B cell (primary cell): ENCODE measurements at regions not wholly inside any gene's neighbourhood (a gene's known extent, or its start where the extent isn't known, plus 50 kb on each side); places are given as distances from the start of the nearest gene placed in this dataset.

ENCODE experiments used
- ATAC-seq: fragments of 200-7000 bp; cut with Tn5 transposase; one replicate; pipeline ENCODE4 v1.10.0; 2021; ENCODE audit warnings: low read depth, mild to moderate bottlenecking, moderate number of reproducible peaks, moderate library complexity
- CTCF ChIA-PET: fragments of 350-600 bp; sonication (Branson Sonifier 250); formaldehyde crosslinking; loops from one replicate; lab custom pipeline; 2021; ENCODE audit warnings: antibody characterized with exemption, inconsistent platforms; lab: Charles Lee
- POLR2A ChIA-PET: fragments of 350-600 bp; sonication (Branson Sonifier 250); formaldehyde crosslinking; loops from one replicate; lab custom pipeline; 2021; ENCODE audit warnings: antibody characterized with exemption; lab: Charles Lee
- DNase-seq: peaks from one replicate; pipeline ENCODE4 v3.0.0; 2013
- H2AFZ ChIP-seq: 2 replicates; pipeline ENCODE4 v1.6.1; 2012; ENCODE audit warnings: mild to moderate bottlenecking, low read depth, low read length; ENCODE audit not compliant: insufficient read depth, poor library complexity, severe bottlenecking
- H3K27ac ChIP-seq, 2 donors: 1 replicate in 1 of 2; 2 replicates in 1 of 2; pipeline ENCODE4 v1.5.1; 2012 to 2013; ENCODE audit warnings: low read length in 2 of 2, mild to moderate bottlenecking in 2 of 2, moderate library complexity in 1 of 2
- H3K27me3 ChIP-seq, 4 experiments: fragments of 200-600 bp in 1 of 4; sonication (generic) in 1 of 4; replicated peaks in 1 of 4; 1 replicate in 2 of 4; 2 replicates in 2 of 4; pipeline versions ENCODE4 v1.6.1 to v1.7.0; 2013 to 2016; ENCODE audit warnings: low read length in 3 of 4, mild to moderate bottlenecking in 2 of 4, mixed read lengths in 1 of 4, moderate library complexity in 1 of 4; ENCODE audit not compliant: insufficient read depth in 4 of 4, control insufficient read depth in 3 of 4; ENCODE audit errors: control extremely low read depth in 1 of 4
- H3K36me3 ChIP-seq, 2 experiments: replicated peaks in 1 of 2; 1 replicate in 1 of 2; 2 replicates in 1 of 2; pipeline versions ENCODE4 v1.6.1 to v1.7.1; 2013; ENCODE audit warnings: low read length in 1 of 2; ENCODE audit not compliant: insufficient read depth in 2 of 2, control insufficient read depth in 1 of 2; ENCODE audit errors: control extremely low read depth in 1 of 2, extremely low read depth in 1 of 2
- H3K4me1 ChIP-seq, 2 donors: fragments of 200-600 bp in 1 of 2; sonication (generic) in 1 of 2; 1 replicate in 1 of 2; 2 replicates in 1 of 2; pipeline versions ENCODE4 v1.5.1 to v1.6.1; 2013 to 2017; ENCODE audit warnings: low read length in 2 of 2; ENCODE audit not compliant: control insufficient read depth in 2 of 2, insufficient read depth in 2 of 2
- H3K4me2 ChIP-seq: replicated peaks from 2 replicates; pipeline ENCODE3; 2012; ENCODE audit warnings: mild to moderate bottlenecking, low read depth, low read length; ENCODE audit not compliant: poor library complexity, severe bottlenecking
- H3K4me3 ChIP-seq, 5 experiments: fragments of 200-600 bp in 1 of 5; sonication (generic) in 1 of 5; 1 replicate in 3 of 5; 2 replicates in 2 of 5; pipeline versions ENCODE4 v1.5.1 to v1.7.0; 2011 to 2016; ENCODE audit warnings: low read length in 4 of 5, mild to moderate bottlenecking in 4 of 5, low read depth in 2 of 5, control low read depth in 1 of 5, moderate library complexity in 1 of 5; ENCODE audit not compliant: insufficient read depth in 1 of 5; ENCODE audit errors: control extremely low read depth in 1 of 5, extremely low read depth in 1 of 5
- H3K79me2 ChIP-seq: fragments of 200-600 bp; sonication (generic); one replicate; pipeline ENCODE4 v1.6.0; 2016; ENCODE audit warnings: low read length; ENCODE audit not compliant: control insufficient read depth, insufficient read depth
- H3K9ac ChIP-seq: fragments of 200-600 bp; sonication (generic); 2 replicates; pipeline ENCODE4 v1.6.1; 2017; ENCODE audit warnings: mild to moderate bottlenecking, low read length, moderate library complexity
- H3K9me3 ChIP-seq, 3 donors: one replicate each; pipeline versions ENCODE4 v1.6.1 to v1.7.1; 2013; ENCODE audit warnings: low read length in 2 of 3; ENCODE audit not compliant: control insufficient read depth in 2 of 3, insufficient read depth in 1 of 3; ENCODE audit errors: control extremely low read depth in 1 of 3
- H4K20me1 ChIP-seq: 2 replicates; pipeline ENCODE4 v1.6.0; 2012; ENCODE audit warnings: mild to moderate bottlenecking, low read length; ENCODE audit not compliant: insufficient read depth, control insufficient read depth, poor library complexity, severe bottlenecking
- H3K27ac Mint-ChIP-seq: one replicate; pipeline ENCODE4 v1.8.0; 2021; ENCODE audit warnings: mixed read lengths
- H3K27me3 Mint-ChIP-seq: one replicate; pipeline ENCODE4 v1.8.0; 2021; ENCODE audit warnings: mixed read lengths
- H3K4me1 Mint-ChIP-seq: one replicate; pipeline ENCODE4 v1.8.0; 2021; ENCODE audit warnings: mixed read lengths
- H3K4me3 Mint-ChIP-seq: one replicate; pipeline ENCODE4 v1.8.0; 2021; ENCODE audit warnings: mixed read lengths
- H3K9me3 Mint-ChIP-seq: one replicate; pipeline ENCODE4 v1.8.0; 2022; ENCODE audit warnings: mixed read lengths; ENCODE audit not compliant: insufficient read depth
- EZH2 ChIP-seq: IDR thresholded peaks from 2 replicates; pipeline ENCODE4 v1.6.1; 2012; ENCODE audit warnings: borderline replicate concordance, low read depth, mild to moderate bottlenecking, moderate library complexity, low read length; ENCODE audit not compliant: insufficient read depth, poor library complexity, severe bottlenecking
- WGBS: methylation state at CpG from one replicate; pipeline ENCODE4 v1.1.5; 2013; ENCODE audit warnings: missing lambda C conversion rate; ENCODE audit not compliant: insufficient coverage; 5-methylcytosine and 5-hydroxymethylcytosine counted together
- intact Hi-C: fragments of 100-400 bp; cut with micrococcal nuclease; formaldehyde crosslinking; loops from one replicate; pipeline ENCODE4 v1.10.0; 2022
- TF ChIP-seq, protein P1 (sequence below): fragments of 200-600 bp; IDR thresholded peaks from one replicate; pipeline ENCODE4 v1.8.0; 2022; ENCODE audit warnings: antibody characterized with exemption, mild to moderate bottlenecking

DNA sequence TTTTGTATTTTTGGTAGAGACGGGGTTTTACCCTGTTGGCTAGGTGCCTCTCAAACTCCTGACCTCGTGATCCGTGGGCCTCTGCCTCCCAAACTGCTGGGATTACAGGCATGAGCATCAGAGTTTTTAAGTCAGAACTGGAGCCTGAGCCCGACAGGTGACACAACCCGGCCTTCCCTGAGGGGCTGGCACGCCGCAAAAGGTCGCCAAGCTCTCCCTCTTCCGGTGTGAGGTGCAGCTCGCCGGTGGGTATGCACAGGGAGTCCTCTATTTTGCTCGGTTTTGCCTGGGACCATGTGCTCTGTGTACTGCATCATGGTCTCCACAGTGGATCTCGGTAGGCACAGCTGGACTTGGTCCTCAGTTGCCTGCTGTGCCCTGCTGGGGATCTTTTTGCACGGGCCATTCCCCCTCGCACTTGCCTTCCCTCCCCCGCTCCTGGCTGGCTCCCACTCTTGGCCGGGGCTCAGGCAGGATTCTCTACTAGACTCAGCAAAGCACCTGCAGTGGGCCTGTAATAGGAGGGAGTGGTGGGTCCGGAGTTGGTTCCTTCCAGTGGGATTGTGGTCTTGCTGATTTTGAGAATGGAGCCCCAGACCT lies 101.2 kb upstream of the KLF13 start:
- POLR2A ChIA-PET = interaction anchor here (0.5 to 1.5 kb wide), 2 partner anchors 11 to 27 kb away, joined by 4 to 6 read pairs; no protein-coding TSS in a partner anchor
- no peak overlapping the region for H3K4me3 ChIP-seq

DNA sequence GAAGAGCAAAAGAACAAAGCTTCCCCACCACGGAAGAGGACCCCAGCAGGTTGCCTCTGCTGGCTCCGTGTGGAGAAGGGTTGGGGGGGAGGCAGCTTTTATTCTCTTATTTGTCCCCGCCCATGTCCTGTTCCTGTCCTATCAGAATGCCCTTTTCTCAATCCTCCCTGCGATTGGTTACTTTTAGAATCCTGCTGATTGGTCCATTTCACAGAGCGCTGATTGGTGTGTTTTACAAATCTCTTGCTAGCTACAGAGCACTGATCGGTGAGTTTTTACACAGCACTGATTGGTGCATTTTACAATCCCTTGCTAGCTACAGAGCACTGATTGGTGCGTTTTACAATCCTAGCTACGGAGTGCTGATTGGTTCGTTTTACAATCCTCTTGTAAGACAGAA lies 100.6 kb upstream of the KLF13 start:
- ATAC-seq (no peak), DNase-seq (no peak)
- POLR2A ChIA-PET = interaction anchor here (0.5 to 1.5 kb wide), 2 partner anchors 11 to 103 kb away, joined by 4 to 8 read pairs; no protein-coding TSS in a partner anchor
- WGBS = 97% methylated on average over 5 of the region's 9 CpGs
- CTCF ChIA-PET = interaction anchor here (1.0 to 8.2 kb wide), 5 partner anchors 11 to 214 kb away, joined by 3 to 60 read pairs (median 3); no protein-coding TSS in a partner anchor
- H3K27ac Mint-ChIP-seq = peak overlapping the region; percentile 72
- no peak for TF ChIP-seq EZH2
- TF ChIP-seq, protein P1, sequence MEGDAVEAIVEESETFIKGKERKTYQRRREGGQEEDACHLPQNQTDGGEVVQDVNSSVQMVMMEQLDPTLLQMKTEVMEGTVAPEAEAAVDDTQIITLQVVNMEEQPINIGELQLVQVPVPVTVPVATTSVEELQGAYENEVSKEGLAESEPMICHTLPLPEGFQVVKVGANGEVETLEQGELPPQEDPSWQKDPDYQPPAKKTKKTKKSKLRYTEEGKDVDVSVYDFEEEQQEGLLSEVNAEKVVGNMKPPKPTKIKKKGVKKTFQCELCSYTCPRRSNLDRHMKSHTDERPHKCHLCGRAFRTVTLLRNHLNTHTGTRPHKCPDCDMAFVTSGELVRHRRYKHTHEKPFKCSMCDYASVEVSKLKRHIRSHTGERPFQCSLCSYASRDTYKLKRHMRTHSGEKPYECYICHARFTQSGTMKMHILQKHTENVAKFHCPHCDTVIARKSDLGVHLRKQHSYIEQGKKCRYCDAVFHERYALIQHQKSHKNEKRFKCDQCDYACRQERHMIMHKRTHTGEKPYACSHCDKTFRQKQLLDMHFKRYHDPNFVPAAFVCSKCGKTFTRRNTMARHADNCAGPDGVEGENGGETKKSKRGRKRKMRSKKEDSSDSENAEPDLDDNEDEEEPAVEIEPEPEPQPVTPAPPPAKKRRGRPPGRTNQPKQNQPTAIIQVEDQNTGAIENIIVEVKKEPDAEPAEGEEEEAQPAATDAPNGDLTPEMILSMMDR = no peak
- peaks cover 78% of the 10 kb centered on the region for H3K4me1 Mint-ChIP-seq
- H3K4me3 ChIP-seq = no peak overlapping the region
- no peak overlapping the region for H3K4me3 Mint-ChIP-seq
- peak overlapping the region; percentile 23 for H3K4me2 ChIP-seq
- peaks cover 41% of the 10 kb centered on the region for H3K79me2 ChIP-seq
- intact Hi-C loops = loop anchor here (10.0 kb wide), 1 partner anchor 221 kb away; no protein-coding TSS in a partner anchor
- H3K4me1 ChIP-seq = peaks cover 79 to 87% of the 10 kb centered on the region in 2 donors
- H3K9me3 ChIP-seq = peaks cover 0 to 3% (median 0%) of the 10 kb centered on the region in 3 donors
- H3K27me3 Mint-ChIP-seq = no peaks in the 10 kb centered on the region
- no peaks in the 10 kb centered on the region for H3K9me3 Mint-ChIP-seq
- H4K20me1 ChIP-seq = peaks cover 5% of the 10 kb centered on the region
- no peak overlapping the region for H3K9ac ChIP-seq
- peaks cover 0 to 29% of the 10 kb centered on the region in 2 experiments for H3K36me3 ChIP-seq
- no peaks in the 10 kb centered on the region for H3K27me3 ChIP-seq
- no peak overlapping the region for H2AFZ ChIP-seq
- no peak overlapping the region for H3K27ac ChIP-seq

More for the DNA sequence above, 101.2 kb upstream of the KLF13 start:
- no peaks in the 10 kb centered on the region for H3K9me3 Mint-ChIP-seq
- H2AFZ ChIP-seq = no peak overlapping the region
- H3K27me3 Mint-ChIP-seq = no peaks in the 10 kb centered on the region
- TF ChIP-seq, protein P1 = no peak
- TF ChIP-seq EZH2 = no peak
- H3K36me3 ChIP-seq = peaks cover 0 to 29% of the 10 kb centered on the region in 2 experiments
- WGBS = 95% methylated on average over 17 of the region's 18 CpGs
- H3K4me1 ChIP-seq = peaks cover 76 to 81% of the 10 kb centered on the region in 2 donors
- peak overlapping the region; percentile 10 for H3K4me3 Mint-ChIP-seq
- ATAC-seq (no peak), DNase-seq (no peak)
- peaks cover 41% of the 10 kb centered on the region for H3K79me2 ChIP-seq
- peaks cover 5% of the 10 kb centered on the region for H4K20me1 ChIP-seq
- CTCF ChIA-PET = interaction anchor here (1.0 to 8.2 kb wide), 4 partner anchors 10 to 214 kb away, joined by 3 to 60 read pairs (median 4); no protein-coding TSS in a partner anchor
- peaks cover 72% of the 10 kb centered on the region for H3K4me1 Mint-ChIP-seq
- H3K4me2 ChIP-seq = peak overlapping the region; percentile 23
- H3K27ac Mint-ChIP-seq = peak overlapping the region; percentile 67
- no peak overlapping the region for H3K27ac ChIP-seq
- no peak overlapping the region for H3K9ac ChIP-seq
- H3K27me3 ChIP-seq = no peaks in the 10 kb centered on the region
- peaks cover 0 to 3% (median 0%) of the 10 kb centered on the region in 3 donors for H3K9me3 ChIP-seq
- intact Hi-C loops = loop anchor here (10.0 kb wide), 1 partner anchor 221 kb away; no protein-coding TSS in a partner anchor
